ENCODE measurements at regions not wholly inside any gene's neighbourhood (a gene's known extent, or its start where the extent isn't known, plus 50 kb on each side); places are given as distances from the start of the nearest gene placed in this dataset.

DNA sequence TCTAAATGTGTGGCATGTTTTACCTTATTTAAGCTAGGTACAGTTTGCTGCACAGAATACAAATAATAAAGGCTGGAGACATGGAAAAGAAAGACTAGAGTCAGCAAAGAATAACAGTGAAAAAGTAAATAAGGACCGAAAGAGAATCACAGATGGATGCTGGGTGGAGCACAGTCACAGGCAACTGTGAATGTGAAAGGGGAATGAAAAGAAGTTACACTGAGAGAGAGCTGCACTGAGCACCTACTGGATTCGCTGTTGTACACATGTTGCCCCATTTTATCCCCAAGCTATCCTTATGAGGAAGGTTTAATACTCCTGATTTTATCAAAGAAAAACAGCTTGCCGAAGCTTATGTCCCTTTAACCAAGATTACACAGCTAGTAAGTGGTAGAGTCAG, 165.4 kb upstream of the RGMB start:
- no peak for TF ChIP-seq POLR2AphosphoS5 (IDR thresholded peaks at IDR 0.05; ENCODE audit: low read depth, low read length)
- TF ChIP-seq, protein P1, sequence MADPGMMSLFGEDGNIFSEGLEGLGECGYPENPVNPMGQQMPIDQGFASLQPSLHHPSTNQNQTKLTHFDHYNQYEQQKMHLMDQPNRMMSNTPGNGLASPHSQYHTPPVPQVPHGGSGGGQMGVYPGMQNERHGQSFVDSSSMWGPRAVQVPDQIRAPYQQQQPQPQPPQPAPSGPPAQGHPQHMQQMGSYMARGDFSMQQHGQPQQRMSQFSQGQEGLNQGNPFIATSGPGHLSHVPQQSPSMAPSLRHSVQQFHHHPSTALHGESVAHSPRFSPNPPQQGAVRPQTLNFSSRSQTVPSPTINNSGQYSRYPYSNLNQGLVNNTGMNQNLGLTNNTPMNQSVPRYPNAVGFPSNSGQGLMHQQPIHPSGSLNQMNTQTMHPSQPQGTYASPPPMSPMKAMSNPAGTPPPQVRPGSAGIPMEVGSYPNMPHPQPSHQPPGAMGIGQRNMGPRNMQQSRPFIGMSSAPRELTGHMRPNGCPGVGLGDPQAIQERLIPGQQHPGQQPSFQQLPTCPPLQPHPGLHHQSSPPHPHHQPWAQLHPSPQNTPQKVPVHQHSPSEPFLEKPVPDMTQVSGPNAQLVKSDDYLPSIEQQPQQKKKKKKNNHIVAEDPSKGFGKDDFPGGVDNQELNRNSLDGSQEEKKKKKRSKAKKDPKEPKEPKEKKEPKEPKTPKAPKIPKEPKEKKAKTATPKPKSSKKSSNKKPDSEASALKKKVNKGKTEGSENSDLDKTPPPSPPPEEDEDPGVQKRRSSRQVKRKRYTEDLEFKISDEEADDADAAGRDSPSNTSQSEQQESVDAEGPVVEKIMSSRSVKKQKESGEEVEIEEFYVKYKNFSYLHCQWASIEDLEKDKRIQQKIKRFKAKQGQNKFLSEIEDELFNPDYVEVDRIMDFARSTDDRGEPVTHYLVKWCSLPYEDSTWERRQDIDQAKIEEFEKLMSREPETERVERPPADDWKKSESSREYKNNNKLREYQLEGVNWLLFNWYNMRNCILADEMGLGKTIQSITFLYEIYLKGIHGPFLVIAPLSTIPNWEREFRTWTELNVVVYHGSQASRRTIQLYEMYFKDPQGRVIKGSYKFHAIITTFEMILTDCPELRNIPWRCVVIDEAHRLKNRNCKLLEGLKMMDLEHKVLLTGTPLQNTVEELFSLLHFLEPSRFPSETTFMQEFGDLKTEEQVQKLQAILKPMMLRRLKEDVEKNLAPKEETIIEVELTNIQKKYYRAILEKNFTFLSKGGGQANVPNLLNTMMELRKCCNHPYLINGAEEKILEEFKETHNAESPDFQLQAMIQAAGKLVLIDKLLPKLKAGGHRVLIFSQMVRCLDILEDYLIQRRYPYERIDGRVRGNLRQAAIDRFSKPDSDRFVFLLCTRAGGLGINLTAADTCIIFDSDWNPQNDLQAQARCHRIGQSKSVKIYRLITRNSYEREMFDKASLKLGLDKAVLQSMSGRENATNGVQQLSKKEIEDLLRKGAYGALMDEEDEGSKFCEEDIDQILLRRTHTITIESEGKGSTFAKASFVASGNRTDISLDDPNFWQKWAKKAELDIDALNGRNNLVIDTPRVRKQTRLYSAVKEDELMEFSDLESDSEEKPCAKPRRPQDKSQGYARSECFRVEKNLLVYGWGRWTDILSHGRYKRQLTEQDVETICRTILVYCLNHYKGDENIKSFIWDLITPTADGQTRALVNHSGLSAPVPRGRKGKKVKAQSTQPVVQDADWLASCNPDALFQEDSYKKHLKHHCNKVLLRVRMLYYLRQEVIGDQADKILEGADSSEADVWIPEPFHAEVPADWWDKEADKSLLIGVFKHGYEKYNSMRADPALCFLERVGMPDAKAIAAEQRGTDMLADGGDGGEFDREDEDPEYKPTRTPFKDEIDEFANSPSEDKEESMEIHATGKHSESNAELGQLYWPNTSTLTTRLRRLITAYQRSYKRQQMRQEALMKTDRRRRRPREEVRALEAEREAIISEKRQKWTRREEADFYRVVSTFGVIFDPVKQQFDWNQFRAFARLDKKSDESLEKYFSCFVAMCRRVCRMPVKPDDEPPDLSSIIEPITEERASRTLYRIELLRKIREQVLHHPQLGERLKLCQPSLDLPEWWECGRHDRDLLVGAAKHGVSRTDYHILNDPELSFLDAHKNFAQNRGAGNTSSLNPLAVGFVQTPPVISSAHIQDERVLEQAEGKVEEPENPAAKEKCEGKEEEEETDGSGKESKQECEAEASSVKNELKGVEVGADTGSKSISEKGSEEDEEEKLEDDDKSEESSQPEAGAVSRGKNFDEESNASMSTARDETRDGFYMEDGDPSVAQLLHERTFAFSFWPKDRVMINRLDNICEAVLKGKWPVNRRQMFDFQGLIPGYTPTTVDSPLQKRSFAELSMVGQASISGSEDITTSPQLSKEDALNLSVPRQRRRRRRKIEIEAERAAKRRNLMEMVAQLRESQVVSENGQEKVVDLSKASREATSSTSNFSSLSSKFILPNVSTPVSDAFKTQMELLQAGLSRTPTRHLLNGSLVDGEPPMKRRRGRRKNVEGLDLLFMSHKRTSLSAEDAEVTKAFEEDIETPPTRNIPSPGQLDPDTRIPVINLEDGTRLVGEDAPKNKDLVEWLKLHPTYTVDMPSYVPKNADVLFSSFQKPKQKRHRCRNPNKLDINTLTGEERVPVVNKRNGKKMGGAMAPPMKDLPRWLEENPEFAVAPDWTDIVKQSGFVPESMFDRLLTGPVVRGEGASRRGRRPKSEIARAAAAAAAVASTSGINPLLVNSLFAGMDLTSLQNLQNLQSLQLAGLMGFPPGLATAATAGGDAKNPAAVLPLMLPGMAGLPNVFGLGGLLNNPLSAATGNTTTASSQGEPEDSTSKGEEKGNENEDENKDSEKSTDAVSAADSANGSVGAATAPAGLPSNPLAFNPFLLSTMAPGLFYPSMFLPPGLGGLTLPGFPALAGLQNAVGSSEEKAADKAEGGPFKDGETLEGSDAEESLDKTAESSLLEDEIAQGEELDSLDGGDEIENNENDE (IDR thresholded peaks at IDR 0.05; ENCODE audit: insufficient replicate concordance, low read length): no peak
- TF ChIP-seq HDAC6 (IDR thresholded peaks at IDR 0.05; ENCODE audit: low read depth, low read length): no peak
- TF ChIP-seq CBX8 (IDR thresholded peaks at IDR 0.05; ENCODE audit: borderline replicate concordance, low read depth, low read length): no peak
- no peak for TF ChIP-seq POLR2A (IDR thresholded peaks at IDR 0.05; ENCODE audit: control extremely low read depth in 1 of 2, low read depth in 2 of 2, low read length in 2 of 2)
- TF ChIP-seq YY1 (IDR thresholded peaks at IDR 0.05; ENCODE audit: low read depth, low read length): no peak
- TF ChIP-seq, protein P2, sequence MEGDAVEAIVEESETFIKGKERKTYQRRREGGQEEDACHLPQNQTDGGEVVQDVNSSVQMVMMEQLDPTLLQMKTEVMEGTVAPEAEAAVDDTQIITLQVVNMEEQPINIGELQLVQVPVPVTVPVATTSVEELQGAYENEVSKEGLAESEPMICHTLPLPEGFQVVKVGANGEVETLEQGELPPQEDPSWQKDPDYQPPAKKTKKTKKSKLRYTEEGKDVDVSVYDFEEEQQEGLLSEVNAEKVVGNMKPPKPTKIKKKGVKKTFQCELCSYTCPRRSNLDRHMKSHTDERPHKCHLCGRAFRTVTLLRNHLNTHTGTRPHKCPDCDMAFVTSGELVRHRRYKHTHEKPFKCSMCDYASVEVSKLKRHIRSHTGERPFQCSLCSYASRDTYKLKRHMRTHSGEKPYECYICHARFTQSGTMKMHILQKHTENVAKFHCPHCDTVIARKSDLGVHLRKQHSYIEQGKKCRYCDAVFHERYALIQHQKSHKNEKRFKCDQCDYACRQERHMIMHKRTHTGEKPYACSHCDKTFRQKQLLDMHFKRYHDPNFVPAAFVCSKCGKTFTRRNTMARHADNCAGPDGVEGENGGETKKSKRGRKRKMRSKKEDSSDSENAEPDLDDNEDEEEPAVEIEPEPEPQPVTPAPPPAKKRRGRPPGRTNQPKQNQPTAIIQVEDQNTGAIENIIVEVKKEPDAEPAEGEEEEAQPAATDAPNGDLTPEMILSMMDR (IDR thresholded peaks at IDR 0.05; ENCODE audit: control extremely low read depth in 1 of 3, insufficient read depth in 1 of 3, low read depth in 1 of 3, low read length in 3 of 3): no peak
- no peak for TF ChIP-seq GABPA (IDR thresholded peaks at IDR 0.05; ENCODE audit: borderline replicate concordance, insufficient read depth, low read length)
- no peak for TF ChIP-seq RBBP5 (IDR thresholded peaks at IDR 0.05; ENCODE audit: borderline replicate concordance, low read depth, low read length)
- TF ChIP-seq EZH2 (IDR thresholded peaks at IDR 0.05; ENCODE audit: low read depth, low read length, severe bottlenecking): no peak
- no peak for TF ChIP-seq RAD21 (IDR thresholded peaks at IDR 0.05 in 1 of 2, conservative IDR thresholded peaks at IDR 0.05 in 1 of 2; ENCODE audit: low read depth in 2 of 2, low read length in 2 of 2)
- no peak for TF ChIP-seq CHD2 (IDR thresholded peaks at IDR 0.05; ENCODE audit: low read length)
- no peak for TF ChIP-seq MAFK (IDR thresholded peaks at IDR 0.05; ENCODE audit: low read depth, low read length)
- TF ChIP-seq EP300 (IDR thresholded peaks at IDR 0.05; ENCODE audit: borderline replicate concordance in 1 of 2, low read depth in 2 of 2, low read length in 2 of 2): no peak

All from H1 (cell line).